Lower leg skin (tissue), 4 donors: ENCODE measurements at regions not wholly inside any gene's neighbourhood (a gene's known extent, or its start where the extent isn't known, plus 50 kb on each side); places are given as distances from the start of the nearest gene placed in this dataset.

Experiments used
- DNase-seq, 2 donors: peaks; one replicate each; pipeline ENCODE4 v3.0.0-alpha.2; 2019; ENCODE audit warnings: low spot score in 2 of 2
- H3K4me3 ChIP-seq: fragments of 200-600 bp; sonication (generic); 2 replicates; pipeline ENCODE4 v1.5.1; 2017; ENCODE audit warnings: mild to moderate bottlenecking, low read depth; ENCODE audit not compliant: poor library complexity, severe bottlenecking
- CTCF ChIP-seq, 3 donors: fragments of 450-650 bp; IDR thresholded peaks; one replicate each; pipeline ENCODE4 v1.5.1; 2016; ENCODE audit warnings: antibody characterized with exemption in 3 of 3, mild to moderate bottlenecking in 3 of 3, moderate library complexity in 2 of 3
- POLR2A ChIP-seq, 2 donors: fragments of 450-650 bp; IDR thresholded peaks; one replicate each; pipeline ENCODE4 v1.6.1; 2016 to 2017; ENCODE audit warnings: antibody characterized with exemption in 2 of 2, mild to moderate bottlenecking in 1 of 2, moderate library complexity in 1 of 2
- WGBS, 2 donors: methylation state at CpG; one replicate each; pipeline ENCODE4 v1.1.5; 2018; 5-methylcytosine and 5-hydroxymethylcytosine counted together
- intact Hi-C: fragments of 100-400 bp; cut with DNase I; formaldehyde crosslinking; loops from one replicate; pipeline ENCODE4 v1.15.0; 2023; ENCODE audit warnings: low total_unique reads

DNA sequence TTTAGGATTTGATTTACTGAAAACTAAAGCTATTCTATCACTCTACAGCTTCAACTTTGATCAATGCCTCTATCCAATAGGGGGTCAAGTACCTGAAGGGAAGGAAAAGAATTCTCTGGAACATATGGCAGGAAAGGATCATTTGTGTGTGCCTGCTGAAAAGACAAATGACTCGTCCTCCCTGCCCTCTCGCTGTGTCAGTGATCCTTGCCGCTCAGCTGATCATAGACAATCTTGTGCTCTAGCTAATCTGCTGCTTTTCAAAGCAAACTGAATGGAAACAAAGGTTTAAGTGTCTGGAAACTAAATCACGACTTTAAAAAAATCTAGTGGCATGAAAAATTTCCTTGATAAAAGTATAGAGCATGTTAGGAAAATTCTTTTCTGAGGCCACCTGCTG lies 75.6 kb upstream of the CPO start:
- 52 to 63% methylated on average over 4 of the region's 4 CpGs for WGBS, 2 donors
- H3K4me3 ChIP-seq, result no peak overlapping the region
- intact Hi-C loops, result no loop called here

DNA sequence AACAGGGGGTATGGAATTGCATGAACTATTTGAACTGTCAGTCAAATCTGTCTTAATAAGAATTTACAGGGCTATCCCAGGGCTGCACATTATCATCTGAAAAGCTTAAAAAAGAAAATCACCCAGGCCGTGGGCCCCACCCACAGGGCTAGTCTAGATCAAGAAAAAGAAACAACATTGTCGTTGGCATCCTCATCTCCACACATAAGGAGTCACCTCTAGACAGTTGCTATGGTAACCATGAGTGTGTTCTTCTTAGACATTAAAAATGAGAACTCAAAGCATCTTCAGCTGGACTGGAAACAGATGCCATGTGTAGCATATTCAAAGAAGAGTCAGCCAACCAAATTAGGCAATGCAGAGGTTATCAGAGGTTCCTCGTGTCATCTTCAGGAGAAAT lies 72.3 kb upstream of the CPO start:
- no peak overlapping the region for H3K4me3 ChIP-seq
- WGBS, 2 donors, result 81 to 89% methylated on average over 3 of the region's 3 CpGs
- no peak for DNase-seq
- TF ChIP-seq POLR2A (IDR thresholded peaks at IDR 0.05) (no peak), CTCF (IDR thresholded peaks at IDR 0.05) (no peak)
- intact Hi-C loops, result no loop called here

More for the DNA sequence above, 75.6 kb upstream of the CPO start:
- DNase-seq, result no peak
- TF ChIP-seq POLR2A (IDR thresholded peaks at IDR 0.05) (no peak), CTCF (IDR thresholded peaks at IDR 0.05) (no peak)

DNA sequence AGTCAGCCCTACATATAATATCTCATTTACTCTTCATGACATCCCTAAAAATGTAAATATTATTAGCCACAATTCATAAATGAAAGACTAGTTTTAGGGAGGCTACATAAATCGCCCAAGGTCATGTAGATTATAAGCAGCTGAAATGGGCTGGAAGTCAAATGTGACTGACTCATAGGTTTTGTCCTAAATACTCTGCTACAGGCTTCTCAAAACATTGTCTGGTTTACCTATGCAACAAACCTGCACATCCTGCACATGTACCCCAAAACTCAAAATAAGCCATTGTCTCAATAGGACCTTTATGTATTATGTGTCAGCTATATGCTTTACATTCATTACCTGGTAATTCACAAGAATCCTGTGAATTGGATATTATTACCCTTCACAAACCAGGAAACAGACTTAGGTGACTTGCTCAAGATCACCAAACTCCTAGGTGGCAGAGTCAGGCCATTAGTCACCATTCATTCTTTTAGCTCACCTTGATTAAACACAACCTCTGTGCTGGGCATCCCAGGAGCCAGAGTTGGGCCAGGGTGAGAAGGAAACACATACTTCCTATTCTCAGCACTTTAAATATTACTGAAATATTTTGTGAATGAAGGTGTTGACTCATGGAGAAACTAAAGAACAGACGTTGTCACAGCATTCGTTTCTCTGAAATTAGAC lies 69.4 kb upstream of the CPO start:
- TF ChIP-seq POLR2A (IDR thresholded peaks at IDR 0.05), result no peak
- intact Hi-C loops, result no loop called here

GRCh38 chr2:206873423-206873822 lies 65.9 kb upstream of the CPO start:
- TF ChIP-seq CTCF (IDR thresholded peaks at IDR 0.05), result no peak
- no peak for TF ChIP-seq POLR2A (IDR thresholded peaks at IDR 0.05)
- intact Hi-C loops, result no loop called here
- DNase-seq, result no peak
- H3K4me3 ChIP-seq, result no peak overlapping the region
- WGBS, 2 donors, result 24 to 38% methylated on average over 2 of the region's 2 CpGs

More for the DNA sequence above, 69.4 kb upstream of the CPO start:
- DNase-seq, result no peak
- no peak overlapping the region for H3K4me3 ChIP-seq
- WGBS, 2 donors, result 67 to 76% methylated on average over 3 of the region's 3 CpGs

GRCh38 chr2:206875701-206876100 lies 63.6 kb upstream of the CPO start:
- WGBS, 2 donors, result 51 to 63% methylated on average over 2 of the region's 2 CpGs
- no peak for DNase-seq
- H3K4me3 ChIP-seq, result no peak overlapping the region
- TF ChIP-seq POLR2A (IDR thresholded peaks at IDR 0.05) (no peak), CTCF (IDR thresholded peaks at IDR 0.05) (no peak)
- intact Hi-C loops, result no loop called here

GRCh38 chr2:206876216-206876860 lies 63.0 kb upstream of the CPO start:
- H3K4me3 ChIP-seq, result no peak overlapping the region
- intact Hi-C loops, result no loop called here
- TF ChIP-seq POLR2A (IDR thresholded peaks at IDR 0.05) (no peak), CTCF (IDR thresholded peaks at IDR 0.05) (no peak)
- WGBS, 2 donors, result 48 to 60% methylated on average over 7 of the region's 7 CpGs
- no peak for DNase-seq
